ENCODE measurements at regions not wholly inside any gene's neighbourhood (a gene's known extent, or its start where the extent isn't known, plus 50 kb on each side); places are given as distances from the start of the nearest gene placed in this dataset.

- intact Hi-C loops (cut with micrococcal nuclease) = no loop called here
- DNase-seq (ENCODE audit: low spot score) = no peak
- no peak overlapping the region for H3K27ac Mint-ChIP-seq
- no peaks in the 10 kb centered on the region for H3K4me1 Mint-ChIP-seq (ENCODE audit: low read depth)
- no peaks in the 10 kb centered on the region for H3K27me3 Mint-ChIP-seq (ENCODE audit: low read depth)
- H3K36me3 Mint-ChIP-seq (ENCODE audit: low read depth) = no peaks in the 10 kb centered on the region
- no peak overlapping the region for H3K4me3 Mint-ChIP-seq (ENCODE audit: low read depth)
- H3K9me3 Mint-ChIP-seq = no peaks in the 10 kb centered on the region
These were observed 532.0 kb downstream of the BCKDHB start for GRCh38 chr6:80638213-80639055.

GRCh38 chr6:80637312-80637711 lies 530.8 kb downstream of the BCKDHB start:
- Mint-ChIP-seq H3K27ac (no peak overlapping the region), H3K4me1 (ENCODE audit: low read depth) (no peaks in the 10 kb centered on the region), H3K4me3 (ENCODE audit: low read depth) (no peak overlapping the region), H3K9me3 (no peaks in the 10 kb centered on the region), H3K27me3 (ENCODE audit: low read depth) (no peaks in the 10 kb centered on the region), H3K36me3 (ENCODE audit: low read depth) (no peaks in the 10 kb centered on the region)
- DNase-seq (ENCODE audit: low spot score) = no peak
- intact Hi-C loops (cut with micrococcal nuclease) = no loop called here

- Mint-ChIP-seq H3K4me1 (ENCODE audit: low read depth) (no peaks in the 10 kb centered on the region), H3K9me3 (no peaks in the 10 kb centered on the region), H3K27ac (no peak overlapping the region), H3K27me3 (ENCODE audit: low read depth) (no peaks in the 10 kb centered on the region), H3K4me3 (ENCODE audit: low read depth) (no peak overlapping the region), H3K36me3 (ENCODE audit: low read depth) (no peaks in the 10 kb centered on the region)
- no peak for DNase-seq (ENCODE audit: low spot score)
- intact Hi-C loops (cut with micrococcal nuclease) = no loop called here
These were observed 530.2 kb downstream of the BCKDHB start for GRCh38 chr6:80636689-80637088.

- Mint-ChIP-seq H3K27me3 (ENCODE audit: low read depth) (no peaks in the 10 kb centered on the region), H3K4me1 (ENCODE audit: low read depth) (no peaks in the 10 kb centered on the region), H3K4me3 (ENCODE audit: low read depth) (no peak overlapping the region), H3K9me3 (no peaks in the 10 kb centered on the region), H3K27ac (no peak overlapping the region), H3K36me3 (ENCODE audit: low read depth) (no peaks in the 10 kb centered on the region)
- DNase-seq (ENCODE audit: low spot score) = no peak
- intact Hi-C loops (cut with micrococcal nuclease) = no loop called here
These were observed 526.9 kb downstream of the BCKDHB start for GRCh38 chr6:80633412-80633811.

GRCh38 chr6:80625405-80625804 lies 518.9 kb downstream of the BCKDHB start:
- Mint-ChIP-seq H3K4me1 (ENCODE audit: low read depth) (no peaks in the 10 kb centered on the region), H3K36me3 (ENCODE audit: low read depth) (no peaks in the 10 kb centered on the region), H3K4me3 (ENCODE audit: low read depth) (no peak overlapping the region), H3K27ac (no peak overlapping the region), H3K27me3 (ENCODE audit: low read depth) (no peaks in the 10 kb centered on the region), H3K9me3 (peaks cover 20% of the 10 kb centered on the region)
- DNase-seq (ENCODE audit: low spot score) = no peak
- intact Hi-C loops (cut with micrococcal nuclease) = no loop called here

GRCh38 chr6:80623066-80623815 lies 516.8 kb downstream of the BCKDHB start:
- no peak for DNase-seq (ENCODE audit: low spot score)
- Mint-ChIP-seq H3K27me3 (ENCODE audit: low read depth) (no peaks in the 10 kb centered on the region), H3K27ac (no peak overlapping the region), H3K36me3 (ENCODE audit: low read depth) (no peaks in the 10 kb centered on the region), H3K4me1 (ENCODE audit: low read depth) (no peaks in the 10 kb centered on the region), H3K9me3 (peaks cover 31% of the 10 kb centered on the region), H3K4me3 (ENCODE audit: low read depth) (no peak overlapping the region)
- intact Hi-C loops (cut with micrococcal nuclease) = no loop called here

- Mint-ChIP-seq H3K4me1 (ENCODE audit: low read depth) (no peaks in the 10 kb centered on the region), H3K27me3 (ENCODE audit: low read depth) (no peaks in the 10 kb centered on the region)
- DNase-seq (ENCODE audit: low spot score) = no peak
These were observed 516.2 kb downstream of the BCKDHB start for GRCh38 chr6:80622641-80623040.

GRCh38 chr6:80618953-80619352 lies 512.5 kb downstream of the BCKDHB start:
- no peaks in the 10 kb centered on the region for H3K36me3 Mint-ChIP-seq (ENCODE audit: low read depth)
- no peaks in the 10 kb centered on the region for H3K4me1 Mint-ChIP-seq (ENCODE audit: low read depth)
- intact Hi-C loops (cut with micrococcal nuclease) = no loop called here
- DNase-seq (ENCODE audit: low spot score) = no peak
- H3K4me3 Mint-ChIP-seq (ENCODE audit: low read depth) = no peak overlapping the region
- no peaks in the 10 kb centered on the region for H3K27me3 Mint-ChIP-seq (ENCODE audit: low read depth)
- peaks cover 30% of the 10 kb centered on the region for H3K9me3 Mint-ChIP-seq
- H3K27ac Mint-ChIP-seq = no peak overlapping the region

More at GRCh38 chr6:80622641-80623040, 516.2 kb downstream of the BCKDHB start:
- no peaks in the 10 kb centered on the region for H3K36me3 Mint-ChIP-seq (ENCODE audit: low read depth)
- H3K9me3 Mint-ChIP-seq = peaks cover 34% of the 10 kb centered on the region
- no peak overlapping the region for H3K4me3 Mint-ChIP-seq (ENCODE audit: low read depth)
- intact Hi-C loops (cut with micrococcal nuclease) = no loop called here
- no peak overlapping the region for H3K27ac Mint-ChIP-seq

- no peaks in the 10 kb centered on the region for H3K27me3 Mint-ChIP-seq (ENCODE audit: low read depth)
- H3K27ac Mint-ChIP-seq = no peak overlapping the region
- intact Hi-C loops (cut with micrococcal nuclease) = no loop called here
- peaks cover 8% of the 10 kb centered on the region for H3K9me3 Mint-ChIP-seq
- no peaks in the 10 kb centered on the region for H3K36me3 Mint-ChIP-seq (ENCODE audit: low read depth)
- no peaks in the 10 kb centered on the region for H3K4me1 Mint-ChIP-seq (ENCODE audit: low read depth)
- DNase-seq (ENCODE audit: low spot score) = no peak
- no peak overlapping the region for H3K4me3 Mint-ChIP-seq (ENCODE audit: low read depth)
These were observed 504.4 kb downstream of the BCKDHB start for GRCh38 chr6:80610846-80611245.

- H3K27ac Mint-ChIP-seq = no peak overlapping the region
- H3K4me3 Mint-ChIP-seq (ENCODE audit: low read depth) = no peak overlapping the region
These were observed 502.4 kb downstream of the BCKDHB start for GRCh38 chr6:80608881-80609280.

GRCh38 chr6:80607811-80608391 lies 501.4 kb downstream of the BCKDHB start:
- Mint-ChIP-seq H3K9me3 (no peaks in the 10 kb centered on the region), H3K27ac (no peak overlapping the region), H3K27me3 (ENCODE audit: low read depth) (no peaks in the 10 kb centered on the region), H3K36me3 (ENCODE audit: low read depth) (no peaks in the 10 kb centered on the region), H3K4me3 (ENCODE audit: low read depth) (no peak overlapping the region), H3K4me1 (ENCODE audit: low read depth) (no peaks in the 10 kb centered on the region)
- intact Hi-C loops (cut with micrococcal nuclease) = no loop called here
- no peak for DNase-seq (ENCODE audit: low spot score)

More at GRCh38 chr6:80608881-80609280, 502.4 kb downstream of the BCKDHB start:
- Mint-ChIP-seq H3K27me3 (ENCODE audit: low read depth) (no peaks in the 10 kb centered on the region), H3K4me1 (ENCODE audit: low read depth) (no peaks in the 10 kb centered on the region), H3K9me3 (peaks cover under 1% of the 10 kb centered on the region), H3K36me3 (ENCODE audit: low read depth) (no peaks in the 10 kb centered on the region)
- intact Hi-C loops (cut with micrococcal nuclease) = no loop called here
- DNase-seq (ENCODE audit: low spot score) = no peak

- Mint-ChIP-seq H3K36me3 (ENCODE audit: low read depth) (no peaks in the 10 kb centered on the region), H3K4me3 (ENCODE audit: low read depth) (no peak overlapping the region), H3K27me3 (ENCODE audit: low read depth) (no peaks in the 10 kb centered on the region), H3K27ac (no peak overlapping the region), H3K9me3 (no peaks in the 10 kb centered on the region), H3K4me1 (ENCODE audit: low read depth) (no peaks in the 10 kb centered on the region)
- intact Hi-C loops (cut with micrococcal nuclease) = no loop called here
- DNase-seq (ENCODE audit: low spot score) = no peak
These were observed 498.9 kb downstream of the BCKDHB start for GRCh38 chr6:80605165-80605989.
